ENCODE measurements at regions not wholly inside any gene's neighbourhood (a gene's known extent, or its start where the extent isn't known, plus 50 kb on each side); places are given as distances from the start of the nearest gene placed in this dataset.

- H3K36me3 ChIP-seq: no peaks in the 10 kb centered on the region
- intact Hi-C loops (cut with DNase I; ENCODE audit: low total_unique reads): no loop called here
- DNase-seq: no peak
Measured at GRCh38 chr3:95049841-95050240, 987.0 kb downstream of the NSUN3 start.

DNA sequence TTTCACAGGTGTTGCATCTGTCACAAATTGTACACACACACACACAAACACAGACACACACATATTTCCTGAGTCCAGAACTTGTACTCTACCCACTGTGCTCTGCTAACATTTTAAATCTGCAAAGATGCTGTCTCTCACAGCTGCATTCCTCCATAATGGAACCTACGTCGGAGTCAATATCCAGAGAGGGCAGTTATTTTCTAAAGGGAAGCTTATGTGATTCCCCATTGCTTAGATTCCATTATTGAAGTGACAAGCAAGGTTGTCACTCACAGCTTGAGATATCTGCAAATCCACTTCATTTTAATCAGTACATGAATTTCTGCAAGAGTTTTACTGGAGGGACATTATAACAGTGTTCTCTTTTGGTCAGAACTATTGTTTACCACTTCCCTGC, 992.4 kb downstream of the NSUN3 start:
- intact Hi-C loops (cut with DNase I; ENCODE audit: low total_unique reads): no loop called here
- TF ChIP-seq CTCF (IDR thresholded peaks at IDR 0.05) (no peak), POLR2A (IDR thresholded peaks at IDR 0.05) (no peak)

More at GRCh38 chr3:95049841-95050240, 987.0 kb downstream of the NSUN3 start:
- Histone ChIP-seq H3K27me3 (no peaks in the 10 kb centered on the region), H3K4me1 (no peaks in the 10 kb centered on the region), H3K27ac (no peak overlapping the region), H3K9me3 (no peaks in the 10 kb centered on the region), H3K4me3 (no peak overlapping the region)
- no peak for TF ChIP-seq POLR2A (IDR thresholded peaks at IDR 0.05)
- no peak for TF ChIP-seq CTCF (IDR thresholded peaks at IDR 0.05)

DNA sequence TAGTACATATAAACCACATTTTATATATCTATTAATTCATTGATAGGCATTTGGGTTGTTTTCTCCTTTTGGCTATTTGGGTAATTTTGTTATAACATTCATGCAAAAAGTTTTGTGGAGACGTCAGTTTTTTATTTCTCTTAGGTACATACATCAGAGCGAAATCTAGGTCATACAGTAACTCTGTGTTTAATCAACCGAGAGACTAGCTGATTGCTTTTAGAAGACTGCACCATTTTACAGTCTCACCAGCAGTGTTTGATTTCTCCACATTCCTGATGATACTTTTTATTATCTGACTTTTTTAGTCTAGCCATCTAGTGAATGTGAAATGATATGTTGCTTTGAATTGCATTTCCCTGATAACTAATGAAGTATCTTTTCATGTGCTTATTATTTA, 1019.3 kb downstream of the NSUN3 start:
- DNase-seq: no peak
- H3K4me3 ChIP-seq: no peak overlapping the region
- H3K36me3 ChIP-seq: no peaks in the 10 kb centered on the region
- intact Hi-C loops (cut with DNase I; ENCODE audit: low total_unique reads): no loop called here
- H3K4me1 ChIP-seq: no peaks in the 10 kb centered on the region
- TF ChIP-seq CTCF (IDR thresholded peaks at IDR 0.05): no peak
- TF ChIP-seq POLR2A (IDR thresholded peaks at IDR 0.05): no peak
- H3K27ac ChIP-seq: no peak overlapping the region
- no peaks in the 10 kb centered on the region for H3K27me3 ChIP-seq
- H3K9me3 ChIP-seq: no peaks in the 10 kb centered on the region

More for the DNA sequence above, 992.4 kb downstream of the NSUN3 start:
- Histone ChIP-seq H3K4me1 (no peaks in the 10 kb centered on the region), H3K36me3 (no peaks in the 10 kb centered on the region), H3K27me3 (no peaks in the 10 kb centered on the region), H3K4me3 (no peak overlapping the region), H3K9me3 (no peaks in the 10 kb centered on the region), H3K27ac (no peak overlapping the region)
- no peak for DNase-seq

DNA sequence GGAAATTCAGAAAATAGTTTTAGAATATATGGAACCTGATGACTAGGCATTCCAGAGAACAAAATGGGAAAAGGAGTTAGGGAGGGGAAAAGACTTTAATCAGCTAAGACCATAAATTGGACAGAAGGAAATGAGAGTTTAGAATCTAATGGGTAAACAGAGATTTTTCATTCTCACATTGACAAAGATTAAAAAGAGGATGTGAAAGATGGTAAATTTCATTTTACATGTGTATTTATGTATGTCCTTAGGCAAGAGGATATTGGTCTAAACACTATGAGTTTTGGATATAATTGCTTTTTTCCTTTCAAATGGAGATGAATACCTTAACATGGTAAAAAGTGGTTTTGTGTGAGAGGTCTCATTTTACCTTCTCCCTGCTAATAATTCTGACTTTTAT, 1021.9 kb downstream of the NSUN3 start:
- Histone ChIP-seq H3K27me3 (no peaks in the 10 kb centered on the region), H3K36me3 (no peaks in the 10 kb centered on the region), H3K4me1 (no peaks in the 10 kb centered on the region), H3K27ac (no peak overlapping the region), H3K9me3 (no peaks in the 10 kb centered on the region), H3K4me3 (no peak overlapping the region)
- DNase-seq: no peak
- TF ChIP-seq CTCF (IDR thresholded peaks at IDR 0.05) (no peak), POLR2A (IDR thresholded peaks at IDR 0.05) (no peak)
- intact Hi-C loops (cut with DNase I; ENCODE audit: low total_unique reads): no loop called here

- intact Hi-C loops (cut with DNase I; ENCODE audit: low total_unique reads): no loop called here
- H3K27me3 ChIP-seq: no peaks in the 10 kb centered on the region
- no peaks in the 10 kb centered on the region for H3K9me3 ChIP-seq
Measured at GRCh38 chr3:95088464-95088863, 1025.6 kb downstream of the NSUN3 start.

More at GRCh38 chr3:95088464-95088863, 1025.6 kb downstream of the NSUN3 start:
- H3K4me3 ChIP-seq: no peak overlapping the region
- TF ChIP-seq CTCF (IDR thresholded peaks at IDR 0.05): no peak
- TF ChIP-seq POLR2A (IDR thresholded peaks at IDR 0.05): no peak
- H3K36me3 ChIP-seq: no peaks in the 10 kb centered on the region
- DNase-seq: no peak
- no peaks in the 10 kb centered on the region for H3K4me1 ChIP-seq
- H3K27ac ChIP-seq: no peak overlapping the region
